ENCODE measurements at regions not wholly inside any gene's neighbourhood (a gene's known extent, or its start where the extent isn't known, plus 50 kb on each side); places are given as distances from the start of the nearest gene placed in this dataset.

DNA sequence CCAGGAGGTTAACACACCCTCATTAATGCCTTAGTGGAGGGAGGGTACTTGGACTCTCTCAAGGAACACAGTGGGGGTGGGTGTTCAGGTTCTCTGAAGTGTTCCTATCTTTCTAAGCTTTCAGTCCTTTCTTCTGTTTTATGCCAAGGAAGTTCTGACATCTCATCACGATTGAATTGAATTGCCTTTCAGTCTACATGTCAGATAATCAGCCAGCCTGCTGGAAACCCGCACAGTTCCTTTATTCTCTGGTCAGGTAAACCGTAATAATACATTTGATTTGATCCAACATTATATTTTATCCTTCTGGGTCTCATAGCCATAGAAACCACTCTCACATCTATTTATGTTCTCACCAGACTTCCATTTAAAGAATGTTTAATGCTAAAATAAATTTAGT, 339.0 kb downstream of the RWDD3 start:
- TF ChIP-seq, protein P1, sequence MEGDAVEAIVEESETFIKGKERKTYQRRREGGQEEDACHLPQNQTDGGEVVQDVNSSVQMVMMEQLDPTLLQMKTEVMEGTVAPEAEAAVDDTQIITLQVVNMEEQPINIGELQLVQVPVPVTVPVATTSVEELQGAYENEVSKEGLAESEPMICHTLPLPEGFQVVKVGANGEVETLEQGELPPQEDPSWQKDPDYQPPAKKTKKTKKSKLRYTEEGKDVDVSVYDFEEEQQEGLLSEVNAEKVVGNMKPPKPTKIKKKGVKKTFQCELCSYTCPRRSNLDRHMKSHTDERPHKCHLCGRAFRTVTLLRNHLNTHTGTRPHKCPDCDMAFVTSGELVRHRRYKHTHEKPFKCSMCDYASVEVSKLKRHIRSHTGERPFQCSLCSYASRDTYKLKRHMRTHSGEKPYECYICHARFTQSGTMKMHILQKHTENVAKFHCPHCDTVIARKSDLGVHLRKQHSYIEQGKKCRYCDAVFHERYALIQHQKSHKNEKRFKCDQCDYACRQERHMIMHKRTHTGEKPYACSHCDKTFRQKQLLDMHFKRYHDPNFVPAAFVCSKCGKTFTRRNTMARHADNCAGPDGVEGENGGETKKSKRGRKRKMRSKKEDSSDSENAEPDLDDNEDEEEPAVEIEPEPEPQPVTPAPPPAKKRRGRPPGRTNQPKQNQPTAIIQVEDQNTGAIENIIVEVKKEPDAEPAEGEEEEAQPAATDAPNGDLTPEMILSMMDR (IDR thresholded peaks at IDR 0.05): no peak
- TF ChIP-seq POLR2AphosphoS5 (IDR thresholded peaks at IDR 0.05): no peak
- no peak for TF ChIP-seq POLR2A (IDR thresholded peaks at IDR 0.05)
- TF ChIP-seq EP300 (IDR thresholded peaks at IDR 0.05): no peak

Measured in sigmoid colon (tissue), 4 donors.